ENCODE measurements at regions not wholly inside any gene's neighbourhood (a gene's known extent, or its start where the extent isn't known, plus 50 kb on each side); places are given as distances from the start of the nearest gene placed in this dataset.

- TF ChIP-seq CTCF (conservative IDR thresholded peaks at IDR 0.05; ENCODE audit: low read depth in 2 of 2), result no peak
- no peak for TF ChIP-seq EZH2 (IDR thresholded peaks at IDR 0.05; ENCODE audit: low read depth, unreplicated experiment)
- TF ChIP-seq EZH2phosphoT487 (IDR thresholded peaks at IDR 0.05; ENCODE audit: unreplicated experiment), result no peak
- TF ChIP-seq POLR2AphosphoS5 (IDR thresholded peaks at IDR 0.05; ENCODE audit: low read depth), result no peak
- no peak for TF ChIP-seq REST (IDR thresholded peaks at IDR 0.05; ENCODE audit: unreplicated experiment)
- no peak for TF ChIP-seq ETS1 (IDR thresholded peaks at IDR 0.05)
- TF ChIP-seq CREB1 (CRISPR knock-in tag; IDR thresholded peaks at IDR 0.05; ENCODE audit: low read depth), result no peak
Observed at GRCh38 chr13:85091631-85092234, 707.5 kb downstream of the SLITRK6 start.
